ENCODE measurements at regions not wholly inside any gene's neighbourhood (a gene's known extent, or its start where the extent isn't known, plus 50 kb on each side); places are given as distances from the start of the nearest gene placed in this dataset.

DNA sequence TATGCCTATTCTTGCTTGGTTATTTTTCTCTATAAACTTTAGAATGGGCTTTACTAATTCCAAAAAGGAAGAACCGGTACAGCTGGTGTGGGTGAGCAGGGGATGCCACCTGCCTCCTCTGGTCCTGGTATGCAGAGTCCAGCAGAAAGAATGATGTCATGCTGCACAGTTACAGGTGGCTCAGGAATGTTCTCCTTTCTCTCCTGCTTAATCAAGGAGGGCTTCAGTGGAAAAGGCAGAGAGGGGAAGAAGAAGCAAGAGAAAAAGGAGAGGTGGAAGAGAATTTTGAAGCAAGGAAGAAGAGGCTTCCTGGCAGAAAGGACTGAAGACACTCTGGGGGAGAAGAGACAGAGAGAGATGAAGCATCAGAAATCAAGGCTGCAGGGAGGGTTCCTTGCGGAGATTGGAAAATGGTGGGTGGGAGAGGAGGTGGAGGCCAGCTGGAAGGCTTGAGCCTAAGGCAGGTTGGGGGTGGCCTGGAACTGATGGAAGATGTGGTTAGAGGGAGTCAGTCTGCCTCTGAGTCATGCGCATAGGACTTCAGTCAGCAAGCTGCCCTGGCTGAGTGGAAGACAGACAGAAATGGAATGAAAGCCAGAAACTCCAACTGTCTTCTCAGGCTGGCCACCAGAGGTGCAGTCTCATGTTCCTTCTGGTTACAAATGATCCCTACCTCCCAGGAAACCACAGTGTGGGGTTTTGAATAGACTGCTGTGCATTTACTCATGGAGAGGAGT lies 64.6 kb upstream of the CRHR1 start:
- DNase-seq (ENCODE audit: low read depth in 2 of 2): no peak

DNA sequence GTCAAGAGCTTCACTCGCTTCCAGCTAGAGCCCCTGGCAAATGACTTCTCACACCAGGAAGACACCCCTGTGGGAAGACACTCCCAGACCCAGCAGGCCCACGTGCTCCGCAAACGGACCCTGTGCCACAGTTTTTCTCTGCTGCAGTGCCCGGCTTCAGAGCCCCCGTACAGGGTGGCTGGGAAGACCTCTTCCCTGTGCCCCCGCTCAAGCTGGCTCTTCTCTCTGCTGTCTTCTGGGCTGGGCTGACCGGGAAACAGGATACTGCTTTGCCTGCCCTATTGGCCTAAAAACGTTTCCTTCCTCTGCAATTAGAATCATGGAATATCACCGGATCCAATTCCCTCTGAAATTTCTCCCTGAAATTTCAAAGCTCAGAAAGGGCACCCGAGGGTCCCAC lies 63.7 kb upstream of the CRHR1 start:
- no peak for DNase-seq (ENCODE audit: low read depth in 2 of 2)

DNA sequence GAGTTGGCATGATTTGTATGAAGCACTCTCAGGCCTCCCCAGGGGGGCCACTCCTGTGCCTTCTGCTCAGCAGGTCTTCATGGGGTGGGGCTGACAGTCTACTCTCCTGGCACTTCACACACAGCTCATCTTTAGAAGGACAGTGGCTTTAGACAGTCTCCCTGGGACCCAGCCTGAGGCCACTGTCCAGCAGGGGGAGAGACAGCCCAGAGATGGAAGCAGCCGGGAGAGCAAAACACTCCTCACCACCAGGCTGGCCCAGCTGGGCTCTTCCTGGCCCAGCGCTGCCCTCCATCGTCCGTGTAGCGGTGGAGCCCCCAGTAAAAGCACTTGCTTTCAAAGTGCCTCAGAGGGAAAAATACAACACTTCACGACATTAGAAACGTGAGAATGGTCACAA lies 62.0 kb upstream of the CRHR1 start:
- no peak for DNase-seq (ENCODE audit: low read depth in 2 of 2)

DNA sequence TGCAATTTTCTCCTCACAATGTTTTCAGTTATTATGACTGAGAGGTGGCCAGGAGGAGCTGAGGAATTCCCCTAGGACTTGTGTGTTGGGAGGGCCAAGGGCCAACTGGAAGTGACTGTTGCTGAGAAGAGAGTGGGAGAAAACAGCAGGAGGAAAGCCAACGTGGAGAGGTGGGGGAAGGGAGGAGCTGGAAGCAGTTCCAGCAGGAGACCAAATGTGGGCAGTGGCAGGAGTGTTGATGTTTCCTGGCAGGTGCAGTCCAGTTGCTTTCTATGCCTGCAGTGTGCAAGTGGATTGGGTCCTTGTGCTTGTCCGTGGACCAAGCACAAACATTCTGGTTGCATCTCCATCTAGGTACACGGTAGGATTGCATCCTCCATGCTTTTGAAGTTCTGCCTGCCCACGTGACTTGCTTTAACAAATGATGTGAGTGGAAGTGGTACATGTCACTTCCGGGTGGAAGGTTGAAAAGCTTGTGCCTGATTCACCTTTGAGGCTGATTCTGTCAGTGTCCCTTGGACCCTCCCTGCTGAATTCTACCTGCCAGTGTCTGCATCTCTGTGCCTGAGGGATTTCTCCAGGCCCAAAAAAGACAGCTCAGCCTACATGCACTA lies 54.7 kb upstream of the CRHR1 start:
- no peak for DNase-seq (ENCODE audit: low read depth in 2 of 2)

DNA sequence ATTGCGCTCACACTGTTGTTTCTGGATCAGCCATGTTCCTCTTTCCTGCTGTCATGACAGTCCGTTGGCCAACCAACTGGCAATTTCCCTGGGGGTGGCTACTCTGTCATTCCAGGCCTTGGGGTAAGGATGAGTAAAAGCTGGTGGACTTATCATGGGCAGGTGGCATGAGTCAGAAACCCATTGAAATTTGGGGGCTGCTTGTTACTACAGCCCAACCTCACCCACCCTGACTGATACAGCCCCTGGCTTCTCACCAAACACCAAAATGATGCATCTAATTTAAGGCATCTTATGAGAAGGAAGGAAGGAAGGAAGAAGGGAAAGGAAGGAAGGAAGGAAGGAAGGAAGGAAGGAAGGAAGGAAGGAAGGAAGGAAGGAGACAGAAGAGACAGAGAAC lies 53.9 kb upstream of the CRHR1 start:
- no peak for DNase-seq (ENCODE audit: low read depth in 2 of 2)

DNA sequence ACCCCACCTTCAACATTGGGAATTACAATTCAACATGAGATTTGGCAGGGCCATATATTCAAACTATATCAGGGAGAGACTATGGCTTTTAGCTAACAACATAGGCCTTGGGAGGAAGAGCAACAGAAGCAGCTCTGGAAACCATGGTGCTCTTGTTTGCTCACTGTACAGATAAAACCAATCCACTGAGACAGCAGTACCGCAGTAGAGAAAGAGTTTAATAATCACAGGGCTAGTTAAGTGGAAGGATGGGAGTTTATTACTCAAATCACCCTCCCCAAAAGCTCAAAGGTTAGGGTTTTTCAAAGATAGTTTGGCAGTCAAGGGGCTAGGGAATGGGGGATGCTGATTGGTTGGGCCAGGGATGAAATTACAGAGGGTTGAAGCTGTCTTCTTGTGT lies 52.7 kb upstream of the CRHR1 start:
- DNase-seq (ENCODE audit: low read depth in 2 of 2): no peak

DNA sequence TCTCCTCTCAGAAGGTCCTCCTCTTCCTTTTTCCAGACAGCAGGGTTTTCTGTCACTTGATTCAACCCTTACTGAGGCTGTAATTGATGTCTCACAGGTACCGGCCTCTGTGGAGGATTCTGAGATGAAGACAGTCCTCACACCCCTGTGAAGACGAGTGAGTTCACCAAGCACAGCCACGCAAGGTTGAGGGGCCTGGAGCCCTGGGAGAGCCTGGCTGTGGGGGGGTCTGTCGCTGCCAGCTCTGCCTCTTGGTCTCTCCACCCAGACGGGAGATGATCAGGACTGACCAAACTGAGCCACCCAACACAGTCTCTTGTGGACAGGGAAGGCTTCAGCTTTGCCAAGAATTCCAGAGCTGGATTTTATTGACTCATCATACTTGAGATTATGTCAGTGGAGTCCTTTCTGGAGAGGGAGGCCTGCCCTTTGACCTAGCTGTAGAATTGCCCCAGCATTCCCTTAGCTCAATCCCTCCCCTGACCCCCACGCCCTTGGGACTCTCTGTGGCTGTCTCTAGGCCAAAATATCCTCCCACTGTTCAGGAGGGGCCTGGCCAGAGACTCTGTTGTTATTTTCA lies 51.1 kb upstream of the CRHR1 start:
- no peak for DNase-seq (ENCODE audit: low read depth in 2 of 2)

DNA sequence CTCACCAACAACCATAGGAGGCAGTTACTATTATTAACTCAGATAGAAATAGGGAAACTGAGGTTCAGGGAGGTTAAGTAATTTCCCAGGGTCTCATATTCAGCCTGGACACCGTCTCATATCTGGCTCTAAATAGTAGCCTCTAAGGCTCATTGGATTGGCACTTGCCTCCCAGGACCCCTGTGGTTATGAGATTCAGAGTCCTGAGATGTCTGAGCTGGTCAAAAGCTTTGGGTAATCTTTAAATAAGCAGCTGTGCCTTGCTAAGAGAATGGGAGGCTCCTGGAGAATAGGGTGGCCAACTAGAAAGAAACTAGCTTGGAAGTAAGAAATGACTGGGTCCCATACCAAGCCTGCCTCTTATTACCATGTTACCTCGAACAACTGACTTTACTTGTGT lies 50.3 kb upstream of the CRHR1 start:
- no peak for DNase-seq (ENCODE audit: low read depth in 2 of 2)
